ENCODE measurements at regions not wholly inside any gene's neighbourhood (a gene's known extent, or its start where the extent isn't known, plus 50 kb on each side); places are given as distances from the start of the nearest gene placed in this dataset.

GRCh38 chr14:81784084-81784483, 250.4 kb upstream of the SEL1L start:
- H3K27ac ChIP-seq (replicated peaks): no peak overlapping the region
- H3K27me3 ChIP-seq (ENCODE audit: insufficient read depth, poor library complexity, severe bottlenecking): no peaks in the 10 kb centered on the region
- DNase-seq (ENCODE audit: low read depth in 1 of 2, low spot score in 1 of 2): no peak
- TF ChIP-seq CTCF (IDR thresholded peaks at IDR 0.05; ENCODE audit: insufficient read depth, low read length): no peak
- TF ChIP-seq GABPA (IDR thresholded peaks at IDR 0.05; ENCODE audit: low read depth): no peak
- no peak for TF ChIP-seq POLR2AphosphoS5 (IDR thresholded peaks at IDR 0.05; ENCODE audit: low read depth)
- TF ChIP-seq SPI1 (IDR thresholded peaks at IDR 0.05; ENCODE audit: borderline replicate concordance, low read depth): no peak
- TF ChIP-seq REST (IDR thresholded peaks at IDR 0.05; ENCODE audit: insufficient replicate concordance, low read depth): no peak
- no peak overlapping the region for H3K4me3 ChIP-seq (replicated peaks; ENCODE audit: insufficient read depth, low read length)

- no peak for DNase-seq (ENCODE audit: low read depth in 1 of 2, low spot score in 1 of 2)
- Histone ChIP-seq H3K4me3 (replicated peaks; ENCODE audit: insufficient read depth, low read length) (no peak overlapping the region), H3K27me3 (ENCODE audit: insufficient read depth, poor library complexity, severe bottlenecking) (no peaks in the 10 kb centered on the region), H3K27ac (replicated peaks) (no peak overlapping the region)
- TF ChIP-seq SPI1 (IDR thresholded peaks at IDR 0.05; ENCODE audit: borderline replicate concordance, low read depth) (no peak), CTCF (IDR thresholded peaks at IDR 0.05; ENCODE audit: insufficient read depth, low read length) (no peak), POLR2AphosphoS5 (IDR thresholded peaks at IDR 0.05; ENCODE audit: low read depth) (no peak), REST (IDR thresholded peaks at IDR 0.05; ENCODE audit: insufficient replicate concordance, low read depth) (no peak), GABPA (IDR thresholded peaks at IDR 0.05; ENCODE audit: low read depth) (no peak)
Observed at GRCh38 chr14:81797315-81797714, 263.7 kb upstream of the SEL1L start.

GRCh38 chr14:81801921-81802320, 268.3 kb upstream of the SEL1L start:
- TF ChIP-seq CTCF (IDR thresholded peaks at IDR 0.05; ENCODE audit: insufficient read depth, low read length) (no peak), GABPA (IDR thresholded peaks at IDR 0.05; ENCODE audit: low read depth) (no peak), POLR2AphosphoS5 (IDR thresholded peaks at IDR 0.05; ENCODE audit: low read depth) (no peak), SPI1 (IDR thresholded peaks at IDR 0.05; ENCODE audit: borderline replicate concordance, low read depth) (no peak)
- no peak for DNase-seq (ENCODE audit: low read depth in 1 of 2, low spot score in 1 of 2)
- no peak overlapping the region for H3K4me3 ChIP-seq (replicated peaks; ENCODE audit: insufficient read depth, low read length)
- no peak overlapping the region for H3K27ac ChIP-seq (replicated peaks)
- H3K27me3 ChIP-seq (ENCODE audit: insufficient read depth, poor library complexity, severe bottlenecking): no peaks in the 10 kb centered on the region

- TF ChIP-seq POLR2AphosphoS5 (IDR thresholded peaks at IDR 0.05; ENCODE audit: low read depth): no peak
- TF ChIP-seq SPI1 (IDR thresholded peaks at IDR 0.05; ENCODE audit: borderline replicate concordance, low read depth): no peak
- TF ChIP-seq GABPA (IDR thresholded peaks at IDR 0.05; ENCODE audit: low read depth): no peak
- TF ChIP-seq CTCF (IDR thresholded peaks at IDR 0.05; ENCODE audit: insufficient read depth, low read length): no peak
- no peak for TF ChIP-seq REST (IDR thresholded peaks at IDR 0.05; ENCODE audit: insufficient replicate concordance, low read depth)
- no peaks in the 10 kb centered on the region for H3K27me3 ChIP-seq (ENCODE audit: insufficient read depth, poor library complexity, severe bottlenecking)
- no peak overlapping the region for H3K27ac ChIP-seq (replicated peaks)
- no peak overlapping the region for H3K4me3 ChIP-seq (replicated peaks; ENCODE audit: insufficient read depth, low read length)
- DNase-seq (ENCODE audit: low read depth in 1 of 2, low spot score in 1 of 2): no peak
Observed at GRCh38 chr14:81802341-81802740, 268.7 kb upstream of the SEL1L start.
